ENCODE measurements at regions not wholly inside any gene's neighbourhood (a gene's known extent, or its start where the extent isn't known, plus 50 kb on each side); places are given as distances from the start of the nearest gene placed in this dataset.

GRCh38 chr9:88635151-88635550 is 100.2 kb downstream of the NXNL2 start:
- TF ChIP-seq CTCF (IDR thresholded peaks at IDR 0.05) (no peak), POLR2AphosphoS5 (IDR thresholded peaks at IDR 0.05; ENCODE audit: low read depth, low read length) (no peak), REST (IDR thresholded peaks at IDR 0.05; ENCODE audit: insufficient read depth in 1 of 2, low read depth in 2 of 2, low read length in 1 of 2) (no peak), SIN3A (IDR thresholded peaks at IDR 0.05; ENCODE audit: borderline replicate concordance, insufficient read depth, low read depth, low read length) (no peak), TCF7L2 (IDR thresholded peaks at IDR 0.05; ENCODE audit: low read depth, low read length) (no peak)
